Neural cell (in vitro differentiated cells): ENCODE measurements at regions not wholly inside any gene's neighbourhood (a gene's known extent, or its start where the extent isn't known, plus 50 kb on each side); places are given as distances from the start of the nearest gene placed in this dataset.

Experiments used
- EP300 ChIP-seq: fragments of 450-650 bp; conservative IDR thresholded peaks from 2 replicates; pipeline ENCODE4 v1.6.1; 2014; ENCODE audit warnings: antibody characterized with exemption, mild to moderate bottlenecking, moderate library complexity; ENCODE audit not compliant: poor library complexity, severe bottlenecking
- EZH2 ChIP-seq: fragments of 200-600, 300-800 bp; shearing (Covaris generic), sonication (generic); IDR thresholded peaks from 2 replicates; pipeline ENCODE4 v1.6.1; 2014; ENCODE audit warnings: antibody characterized with exemption, low read length, borderline replicate concordance, mild to moderate bottlenecking; ENCODE audit not compliant: insufficient read depth, poor library complexity, severe bottlenecking
- MXI1 ChIP-seq: fragments of 450-650 bp; conservative IDR thresholded peaks from 2 replicates; pipeline ENCODE4 v1.6.1; 2014; ENCODE audit warnings: antibody characterized with exemption, mild to moderate bottlenecking; ENCODE audit not compliant: poor library complexity, severe bottlenecking
- RAD21 ChIP-seq: fragments of 450-650 bp; conservative IDR thresholded peaks from 2 replicates; pipeline ENCODE4 v1.6.1; 2014; ENCODE audit warnings: antibody characterized with exemption, mild to moderate bottlenecking, moderate library complexity
- TAF1 ChIP-seq: IDR thresholded peaks from 2 replicates; pipeline ENCODE4 v1.6.1; 2012; ENCODE audit warnings: low read depth
- TF ChIP-seq, protein P1 (sequence below): fragments of 450-650 bp; IDR thresholded peaks from 2 replicates; pipeline ENCODE4 v1.5.1; 2014; ENCODE audit warnings: antibody characterized with exemption, mild to moderate bottlenecking, moderate library complexity; ENCODE audit not compliant: poor library complexity, severe bottlenecking
- TF ChIP-seq, protein P2 (sequence below): IDR thresholded peaks from 2 replicates; pipeline ENCODE4 v1.6.1; 2012; ENCODE audit warnings: borderline replicate concordance

DNA sequence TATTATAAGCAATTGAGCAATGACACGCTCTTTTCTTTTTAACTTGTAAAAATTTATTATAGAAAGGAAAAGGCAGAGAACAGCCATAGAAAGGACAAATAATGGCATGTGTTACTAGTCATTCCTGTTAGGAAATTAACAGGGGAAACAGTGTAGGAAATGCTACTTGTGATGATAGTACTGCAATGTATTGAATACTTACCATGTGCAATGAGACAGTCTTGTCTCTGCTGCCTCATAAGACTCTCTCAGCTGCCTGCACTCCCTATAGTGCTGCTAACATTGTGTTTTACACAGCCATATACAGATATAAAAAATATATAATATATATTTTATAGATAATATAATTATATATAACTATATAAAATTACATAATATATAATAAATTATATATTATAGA is 62.3 kb upstream of the SHOX start:
- TF ChIP-seq MXI1 (no peak), EP300 (no peak), TAF1 (no peak), EZH2 (no peak), RAD21 (no peak)
- TF ChIP-seq, protein P1, sequence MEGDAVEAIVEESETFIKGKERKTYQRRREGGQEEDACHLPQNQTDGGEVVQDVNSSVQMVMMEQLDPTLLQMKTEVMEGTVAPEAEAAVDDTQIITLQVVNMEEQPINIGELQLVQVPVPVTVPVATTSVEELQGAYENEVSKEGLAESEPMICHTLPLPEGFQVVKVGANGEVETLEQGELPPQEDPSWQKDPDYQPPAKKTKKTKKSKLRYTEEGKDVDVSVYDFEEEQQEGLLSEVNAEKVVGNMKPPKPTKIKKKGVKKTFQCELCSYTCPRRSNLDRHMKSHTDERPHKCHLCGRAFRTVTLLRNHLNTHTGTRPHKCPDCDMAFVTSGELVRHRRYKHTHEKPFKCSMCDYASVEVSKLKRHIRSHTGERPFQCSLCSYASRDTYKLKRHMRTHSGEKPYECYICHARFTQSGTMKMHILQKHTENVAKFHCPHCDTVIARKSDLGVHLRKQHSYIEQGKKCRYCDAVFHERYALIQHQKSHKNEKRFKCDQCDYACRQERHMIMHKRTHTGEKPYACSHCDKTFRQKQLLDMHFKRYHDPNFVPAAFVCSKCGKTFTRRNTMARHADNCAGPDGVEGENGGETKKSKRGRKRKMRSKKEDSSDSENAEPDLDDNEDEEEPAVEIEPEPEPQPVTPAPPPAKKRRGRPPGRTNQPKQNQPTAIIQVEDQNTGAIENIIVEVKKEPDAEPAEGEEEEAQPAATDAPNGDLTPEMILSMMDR: no peak
- TF ChIP-seq, protein P2, sequence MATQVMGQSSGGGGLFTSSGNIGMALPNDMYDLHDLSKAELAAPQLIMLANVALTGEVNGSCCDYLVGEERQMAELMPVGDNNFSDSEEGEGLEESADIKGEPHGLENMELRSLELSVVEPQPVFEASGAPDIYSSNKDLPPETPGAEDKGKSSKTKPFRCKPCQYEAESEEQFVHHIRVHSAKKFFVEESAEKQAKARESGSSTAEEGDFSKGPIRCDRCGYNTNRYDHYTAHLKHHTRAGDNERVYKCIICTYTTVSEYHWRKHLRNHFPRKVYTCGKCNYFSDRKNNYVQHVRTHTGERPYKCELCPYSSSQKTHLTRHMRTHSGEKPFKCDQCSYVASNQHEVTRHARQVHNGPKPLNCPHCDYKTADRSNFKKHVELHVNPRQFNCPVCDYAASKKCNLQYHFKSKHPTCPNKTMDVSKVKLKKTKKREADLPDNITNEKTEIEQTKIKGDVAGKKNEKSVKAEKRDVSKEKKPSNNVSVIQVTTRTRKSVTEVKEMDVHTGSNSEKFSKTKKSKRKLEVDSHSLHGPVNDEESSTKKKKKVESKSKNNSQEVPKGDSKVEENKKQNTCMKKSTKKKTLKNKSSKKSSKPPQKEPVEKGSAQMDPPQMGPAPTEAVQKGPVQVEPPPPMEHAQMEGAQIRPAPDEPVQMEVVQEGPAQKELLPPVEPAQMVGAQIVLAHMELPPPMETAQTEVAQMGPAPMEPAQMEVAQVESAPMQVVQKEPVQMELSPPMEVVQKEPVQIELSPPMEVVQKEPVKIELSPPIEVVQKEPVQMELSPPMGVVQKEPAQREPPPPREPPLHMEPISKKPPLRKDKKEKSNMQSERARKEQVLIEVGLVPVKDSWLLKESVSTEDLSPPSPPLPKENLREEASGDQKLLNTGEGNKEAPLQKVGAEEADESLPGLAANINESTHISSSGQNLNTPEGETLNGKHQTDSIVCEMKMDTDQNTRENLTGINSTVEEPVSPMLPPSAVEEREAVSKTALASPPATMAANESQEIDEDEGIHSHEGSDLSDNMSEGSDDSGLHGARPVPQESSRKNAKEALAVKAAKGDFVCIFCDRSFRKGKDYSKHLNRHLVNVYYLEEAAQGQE: no peak
